ENCODE measurements at regions not wholly inside any gene's neighbourhood (a gene's known extent, or its start where the extent isn't known, plus 50 kb on each side); places are given as distances from the start of the nearest gene placed in this dataset.

DNA sequence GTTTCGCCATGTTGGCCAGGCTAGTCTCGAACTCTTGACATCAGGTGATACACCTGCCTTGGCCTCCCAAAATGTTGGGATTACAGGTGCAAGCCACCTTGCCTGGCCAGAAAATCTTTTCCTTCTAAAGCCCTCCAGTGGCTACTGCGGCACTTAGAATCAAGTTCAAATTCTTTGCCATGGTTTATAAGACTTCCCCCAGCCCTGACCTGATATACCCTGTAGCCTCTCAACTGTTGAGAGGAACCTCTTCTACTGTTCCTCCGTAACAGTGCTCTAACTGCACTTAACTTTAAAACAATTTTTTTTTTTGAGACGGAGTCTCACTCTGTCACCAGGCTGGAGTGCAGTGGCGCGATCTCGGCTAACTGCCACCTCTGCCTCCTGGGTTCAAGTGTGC, 235.6 kb downstream of the BCAS1 start:
- TF ChIP-seq, protein P1, sequence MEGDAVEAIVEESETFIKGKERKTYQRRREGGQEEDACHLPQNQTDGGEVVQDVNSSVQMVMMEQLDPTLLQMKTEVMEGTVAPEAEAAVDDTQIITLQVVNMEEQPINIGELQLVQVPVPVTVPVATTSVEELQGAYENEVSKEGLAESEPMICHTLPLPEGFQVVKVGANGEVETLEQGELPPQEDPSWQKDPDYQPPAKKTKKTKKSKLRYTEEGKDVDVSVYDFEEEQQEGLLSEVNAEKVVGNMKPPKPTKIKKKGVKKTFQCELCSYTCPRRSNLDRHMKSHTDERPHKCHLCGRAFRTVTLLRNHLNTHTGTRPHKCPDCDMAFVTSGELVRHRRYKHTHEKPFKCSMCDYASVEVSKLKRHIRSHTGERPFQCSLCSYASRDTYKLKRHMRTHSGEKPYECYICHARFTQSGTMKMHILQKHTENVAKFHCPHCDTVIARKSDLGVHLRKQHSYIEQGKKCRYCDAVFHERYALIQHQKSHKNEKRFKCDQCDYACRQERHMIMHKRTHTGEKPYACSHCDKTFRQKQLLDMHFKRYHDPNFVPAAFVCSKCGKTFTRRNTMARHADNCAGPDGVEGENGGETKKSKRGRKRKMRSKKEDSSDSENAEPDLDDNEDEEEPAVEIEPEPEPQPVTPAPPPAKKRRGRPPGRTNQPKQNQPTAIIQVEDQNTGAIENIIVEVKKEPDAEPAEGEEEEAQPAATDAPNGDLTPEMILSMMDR (IDR thresholded peaks at IDR 0.05; ENCODE audit: insufficient read depth, low read length, poor library complexity, severe bottlenecking), result no peak
- TF ChIP-seq EZH2phosphoT487 (conservative IDR thresholded peaks at IDR 0.05; ENCODE audit: low read length), result no peak

All from SU-DHL-6 (cell line).